ENCODE measurements at regions not wholly inside any gene's neighbourhood (a gene's known extent, or its start where the extent isn't known, plus 50 kb on each side); places are given as distances from the start of the nearest gene placed in this dataset.

- H3K27me3 ChIP-seq (ENCODE audit: insufficient read depth, low read length) = no peaks in the 10 kb centered on the region
- TF ChIP-seq CTCF (IDR thresholded peaks at IDR 0.05; ENCODE audit: extremely low read depth, low read depth, low read length) = no peak
- H3K36me3 ChIP-seq (ENCODE audit: insufficient read depth, low read length) = no peaks in the 10 kb centered on the region
- no peaks in the 10 kb centered on the region for H3K79me2 ChIP-seq (ENCODE audit: insufficient read depth, low read length)
- H3K27ac ChIP-seq (ENCODE audit: low read depth, low read length) = no peak overlapping the region
- H3K4me1 ChIP-seq (ENCODE audit: insufficient read depth, low read length) = no peaks in the 10 kb centered on the region
- H3K9me3 ChIP-seq (ENCODE audit: low read depth, low read length) = no peaks in the 10 kb centered on the region
- DNase-seq (ENCODE audit: insufficient read length, low spot score, missing footprints) = no peak
- no peaks in the 10 kb centered on the region for H4K20me1 ChIP-seq (ENCODE audit: insufficient read depth, low read length)
- H3K4me3 ChIP-seq (ENCODE audit: insufficient read depth, low read length) = no peak overlapping the region
- H2AFZ ChIP-seq (ENCODE audit: low read length) = no peak overlapping the region
- H3K4me2 ChIP-seq (ENCODE audit: insufficient read depth, low read length) = no peak overlapping the region
These were observed 1504.2 kb downstream of the EFNB2 start for GRCh38 chr13:105031306-105031705.

- DNase-seq (ENCODE audit: insufficient read length, low spot score, missing footprints) = no peak
These were observed 1504.6 kb downstream of the EFNB2 start for GRCh38 chr13:105030851-105031250.

GRCh38 chr13:105019073-105019472 is 1516.4 kb downstream of the EFNB2 start:
- Histone ChIP-seq H2AFZ (ENCODE audit: low read length) (no peak overlapping the region), H3K79me2 (ENCODE audit: insufficient read depth, low read length) (no peaks in the 10 kb centered on the region), H3K36me3 (ENCODE audit: insufficient read depth, low read length) (no peaks in the 10 kb centered on the region), H4K20me1 (ENCODE audit: insufficient read depth, low read length) (no peaks in the 10 kb centered on the region), H3K27ac (ENCODE audit: low read depth, low read length) (no peak overlapping the region), H3K4me3 (ENCODE audit: insufficient read depth, low read length) (no peak overlapping the region), H3K4me2 (ENCODE audit: insufficient read depth, low read length) (no peak overlapping the region), H3K4me1 (ENCODE audit: insufficient read depth, low read length) (no peaks in the 10 kb centered on the region), H3K27me3 (ENCODE audit: insufficient read depth, low read length) (no peaks in the 10 kb centered on the region), H3K9me3 (ENCODE audit: low read depth, low read length) (no peaks in the 10 kb centered on the region)
- TF ChIP-seq CTCF (IDR thresholded peaks at IDR 0.05; ENCODE audit: extremely low read depth, low read depth, low read length) = no peak
- DNase-seq (ENCODE audit: insufficient read length, low spot score, missing footprints) = no peak

More at GRCh38 chr13:105030851-105031250, 1504.6 kb downstream of the EFNB2 start:
- TF ChIP-seq CTCF (IDR thresholded peaks at IDR 0.05; ENCODE audit: extremely low read depth, low read depth, low read length) = no peak
- Histone ChIP-seq H3K36me3 (ENCODE audit: insufficient read depth, low read length) (no peaks in the 10 kb centered on the region), H2AFZ (ENCODE audit: low read length) (no peak overlapping the region), H3K4me2 (ENCODE audit: insufficient read depth, low read length) (no peak overlapping the region), H3K27ac (ENCODE audit: low read depth, low read length) (no peak overlapping the region), H3K9me3 (ENCODE audit: low read depth, low read length) (no peaks in the 10 kb centered on the region), H3K4me1 (ENCODE audit: insufficient read depth, low read length) (no peaks in the 10 kb centered on the region), H3K79me2 (ENCODE audit: insufficient read depth, low read length) (no peaks in the 10 kb centered on the region), H3K4me3 (ENCODE audit: insufficient read depth, low read length) (no peak overlapping the region), H3K27me3 (ENCODE audit: insufficient read depth, low read length) (no peaks in the 10 kb centered on the region), H4K20me1 (ENCODE audit: insufficient read depth, low read length) (no peaks in the 10 kb centered on the region)

GRCh38 chr13:105016266-105016665 is 1519.2 kb downstream of the EFNB2 start:
- no peaks in the 10 kb centered on the region for H3K36me3 ChIP-seq (ENCODE audit: insufficient read depth, low read length)
- H4K20me1 ChIP-seq (ENCODE audit: insufficient read depth, low read length) = no peaks in the 10 kb centered on the region
- H3K27me3 ChIP-seq (ENCODE audit: insufficient read depth, low read length) = no peaks in the 10 kb centered on the region
- TF ChIP-seq CTCF (IDR thresholded peaks at IDR 0.05; ENCODE audit: extremely low read depth, low read depth, low read length) = no peak
- no peak overlapping the region for H2AFZ ChIP-seq (ENCODE audit: low read length)
- H3K9me3 ChIP-seq (ENCODE audit: low read depth, low read length) = no peaks in the 10 kb centered on the region
- no peak for DNase-seq (ENCODE audit: insufficient read length, low spot score, missing footprints)
- H3K27ac ChIP-seq (ENCODE audit: low read depth, low read length) = no peak overlapping the region
- H3K4me3 ChIP-seq (ENCODE audit: insufficient read depth, low read length) = no peak overlapping the region
- no peaks in the 10 kb centered on the region for H3K4me1 ChIP-seq (ENCODE audit: insufficient read depth, low read length)
- H3K79me2 ChIP-seq (ENCODE audit: insufficient read depth, low read length) = no peaks in the 10 kb centered on the region
- no peak overlapping the region for H3K4me2 ChIP-seq (ENCODE audit: insufficient read depth, low read length)

All from osteoblast (primary cell).